ENCODE measurements at regions not wholly inside any gene's neighbourhood (a gene's known extent, or its start where the extent isn't known, plus 50 kb on each side); places are given as distances from the start of the nearest gene placed in this dataset.

DNA sequence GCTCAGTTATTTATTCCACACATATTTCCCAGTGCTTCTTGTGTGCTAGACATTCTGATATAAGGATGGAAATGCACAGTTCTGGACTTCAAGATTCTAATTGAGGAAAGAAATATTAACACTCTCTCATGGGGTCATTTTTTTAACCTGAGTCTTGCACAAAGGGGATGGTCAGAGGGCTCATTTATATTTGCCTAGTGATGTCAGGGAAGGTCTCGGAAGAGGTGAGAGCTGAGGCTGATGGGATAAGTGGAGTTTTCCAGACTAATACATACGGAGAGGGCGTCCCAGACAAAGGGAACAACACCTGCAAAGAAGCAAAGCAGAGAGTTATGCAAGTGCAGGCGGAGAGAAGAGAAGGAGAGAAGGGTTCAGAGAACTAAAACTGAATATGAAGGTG, 1304.6 kb upstream of the TENM4 start:
- WGBS (ENCODE audit: low lambda C conversion rate), result 4% methylated on average over 4 of the region's 4 CpGs
- FAIRE-seq, result no peak
- in situ Hi-C loops (cut with HindIII; ENCODE audit: extremely low pct_ligation_motif_present, low pct_unique_long_range_greater_than_20kb), result no loop called here

More for the DNA sequence above, 1304.6 kb upstream of the TENM4 start:
- no peaks in the 10 kb centered on the region for H3K27me3 ChIP-seq (ENCODE audit: control insufficient read depth in 1 of 2, insufficient read depth in 2 of 2, low read length in 2 of 2)
- no peaks in the 10 kb centered on the region for H3K36me3 ChIP-seq (replicated peaks in 1 of 2; ENCODE audit: control insufficient read depth in 1 of 2, insufficient read depth in 2 of 2, low read length in 2 of 2)
- ChIA-PET CTCF (ENCODE audit: low intra/inter-chr PET ratio, low total read pairs) (no interaction called here), POLR2A (no interaction called here)
- no peaks in the 10 kb centered on the region for H3K79me2 ChIP-seq (ENCODE audit: insufficient read depth, low read length)
- no peak for ATAC-seq
- H4K20me1 ChIP-seq (ENCODE audit: insufficient read depth, low read length), result no peaks in the 10 kb centered on the region
- H3K4me1 ChIP-seq (ENCODE audit: insufficient read depth, low read length), result no peaks in the 10 kb centered on the region
- TF ChIP-seq, protein P1, sequence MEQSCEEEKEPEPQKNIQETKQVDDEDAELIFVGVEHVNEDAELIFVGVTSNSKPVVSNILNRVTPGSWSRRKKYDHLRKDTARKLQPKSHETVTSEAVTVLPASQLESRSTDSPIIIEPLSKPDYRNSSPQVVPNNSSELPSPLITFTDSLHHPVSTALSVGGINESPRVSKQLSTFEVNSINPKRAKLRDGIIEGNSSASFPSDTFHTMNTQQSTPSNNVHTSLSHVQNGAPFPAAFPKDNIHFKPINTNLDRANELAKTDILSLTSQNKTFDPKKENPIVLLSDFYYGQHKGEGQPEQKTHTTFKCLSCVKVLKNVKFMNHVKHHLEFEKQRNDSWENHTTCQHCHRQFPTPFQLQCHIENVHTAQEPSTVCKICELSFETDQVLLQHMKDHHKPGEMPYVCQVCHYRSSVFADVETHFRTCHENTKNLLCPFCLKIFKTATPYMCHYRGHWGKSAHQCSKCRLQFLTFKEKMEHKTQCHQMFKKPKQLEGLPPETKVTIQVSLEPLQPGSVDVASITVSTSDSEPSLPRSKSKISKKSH (CRISPR knock-in tag; IDR thresholded peaks at IDR 0.05; ENCODE audit: borderline replicate concordance), result no peak
- TF ChIP-seq MIXL1 (CRISPR knock-in tag; IDR thresholded peaks at IDR 0.05) (no peak), REPIN1 (CRISPR knock-in tag; IDR thresholded peaks at IDR 0.05; ENCODE audit: borderline replicate concordance, low read depth) (no peak), CEBPB (IDR thresholded peaks at IDR 0.05; ENCODE audit: borderline replicate concordance, low read depth, low read length) (no peak), SIX1 (CRISPR knock-in tag; IDR thresholded peaks at IDR 0.05; ENCODE audit: borderline replicate concordance) (no peak), HDAC1 (CRISPR knock-in tag; IDR thresholded peaks at IDR 0.05) (no peak), MTF2 (CRISPR knock-in tag; IDR thresholded peaks at IDR 0.05; ENCODE audit: borderline replicate concordance) (no peak), KAT7 (CRISPR knock-in tag; IDR thresholded peaks at IDR 0.05; ENCODE audit: borderline replicate concordance) (no peak), ZSCAN9 (CRISPR knock-in tag; IDR thresholded peaks at IDR 0.05; ENCODE audit: borderline replicate concordance) (no peak), SNAI1 (CRISPR knock-in tag; IDR thresholded peaks at IDR 0.05; ENCODE audit: borderline replicate concordance) (no peak), TBX3 (IDR thresholded peaks at IDR 0.05; ENCODE audit: borderline replicate concordance) (no peak), ZFP90 (CRISPR knock-in tag; IDR thresholded peaks at IDR 0.05; ENCODE audit: borderline replicate concordance) (no peak)
- TF ChIP-seq, protein P2, sequence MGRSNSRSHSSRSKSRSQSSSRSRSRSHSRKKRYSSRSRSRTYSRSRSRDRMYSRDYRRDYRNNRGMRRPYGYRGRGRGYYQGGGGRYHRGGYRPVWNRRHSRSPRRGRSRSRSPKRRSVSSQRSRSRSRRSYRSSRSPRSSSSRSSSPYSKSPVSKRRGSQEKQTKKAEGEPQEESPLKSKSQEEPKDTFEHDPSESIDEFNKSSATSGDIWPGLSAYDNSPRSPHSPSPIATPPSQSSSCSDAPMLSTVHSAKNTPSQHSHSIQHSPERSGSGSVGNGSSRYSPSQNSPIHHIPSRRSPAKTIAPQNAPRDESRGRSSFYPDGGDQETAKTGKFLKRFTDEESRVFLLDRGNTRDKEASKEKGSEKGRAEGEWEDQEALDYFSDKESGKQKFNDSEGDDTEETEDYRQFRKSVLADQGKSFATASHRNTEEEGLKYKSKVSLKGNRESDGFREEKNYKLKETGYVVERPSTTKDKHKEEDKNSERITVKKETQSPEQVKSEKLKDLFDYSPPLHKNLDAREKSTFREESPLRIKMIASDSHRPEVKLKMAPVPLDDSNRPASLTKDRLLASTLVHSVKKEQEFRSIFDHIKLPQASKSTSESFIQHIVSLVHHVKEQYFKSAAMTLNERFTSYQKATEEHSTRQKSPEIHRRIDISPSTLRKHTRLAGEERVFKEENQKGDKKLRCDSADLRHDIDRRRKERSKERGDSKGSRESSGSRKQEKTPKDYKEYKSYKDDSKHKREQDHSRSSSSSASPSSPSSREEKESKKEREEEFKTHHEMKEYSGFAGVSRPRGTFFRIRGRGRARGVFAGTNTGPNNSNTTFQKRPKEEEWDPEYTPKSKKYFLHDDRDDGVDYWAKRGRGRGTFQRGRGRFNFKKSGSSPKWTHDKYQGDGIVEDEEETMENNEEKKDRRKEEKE (IDR thresholded peaks at IDR 0.05), result no peak
- TF ChIP-seq, protein P3, sequence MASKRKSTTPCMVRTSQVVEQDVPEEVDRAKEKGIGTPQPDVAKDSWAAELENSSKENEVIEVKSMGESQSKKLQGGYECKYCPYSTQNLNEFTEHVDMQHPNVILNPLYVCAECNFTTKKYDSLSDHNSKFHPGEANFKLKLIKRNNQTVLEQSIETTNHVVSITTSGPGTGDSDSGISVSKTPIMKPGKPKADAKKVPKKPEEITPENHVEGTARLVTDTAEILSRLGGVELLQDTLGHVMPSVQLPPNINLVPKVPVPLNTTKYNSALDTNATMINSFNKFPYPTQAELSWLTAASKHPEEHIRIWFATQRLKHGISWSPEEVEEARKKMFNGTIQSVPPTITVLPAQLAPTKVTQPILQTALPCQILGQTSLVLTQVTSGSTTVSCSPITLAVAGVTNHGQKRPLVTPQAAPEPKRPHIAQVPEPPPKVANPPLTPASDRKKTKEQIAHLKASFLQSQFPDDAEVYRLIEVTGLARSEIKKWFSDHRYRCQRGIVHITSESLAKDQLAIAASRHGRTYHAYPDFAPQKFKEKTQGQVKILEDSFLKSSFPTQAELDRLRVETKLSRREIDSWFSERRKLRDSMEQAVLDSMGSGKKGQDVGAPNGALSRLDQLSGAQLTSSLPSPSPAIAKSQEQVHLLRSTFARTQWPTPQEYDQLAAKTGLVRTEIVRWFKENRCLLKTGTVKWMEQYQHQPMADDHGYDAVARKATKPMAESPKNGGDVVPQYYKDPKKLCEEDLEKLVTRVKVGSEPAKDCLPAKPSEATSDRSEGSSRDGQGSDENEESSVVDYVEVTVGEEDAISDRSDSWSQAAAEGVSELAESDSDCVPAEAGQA (IDR thresholded peaks at IDR 0.05; ENCODE audit: low read depth), result no peak
- TF ChIP-seq, protein P3 (CRISPR knock-in tag; IDR thresholded peaks at IDR 0.05; ENCODE audit: borderline replicate concordance), result no peak
- intact Hi-C loops (cut with micrococcal nuclease; ENCODE audit: unreplicated experiment), result no loop called here
- no peak for DNase-seq (ENCODE audit: low spot score)
- H3K4me3 ChIP-seq (replicated peaks in 1 of 3; ENCODE audit: insufficient read depth in 1 of 3, low read depth in 2 of 3, low read length in 3 of 3), result no peak overlapping the region
- H3K9ac ChIP-seq (ENCODE audit: insufficient read depth, low read depth, low read length), result no peak overlapping the region
- H3K27ac ChIP-seq (ENCODE audit: extremely low read length, insufficient read depth, low read length), result no peak overlapping the region
- no peak overlapping the region for H3K4me2 ChIP-seq (ENCODE audit: low read depth, low read length)
- H3K9me3 ChIP-seq (ENCODE audit: low read length), result no peaks in the 10 kb centered on the region
- no TSS peak for BruUV-seq (replicated peaks)
- no peak overlapping the region for H2AFZ ChIP-seq (ENCODE audit: low read length)
